ENCODE measurements at regions not wholly inside any gene's neighbourhood (a gene's known extent, or its start where the extent isn't known, plus 50 kb on each side); places are given as distances from the start of the nearest gene placed in this dataset.

DNA sequence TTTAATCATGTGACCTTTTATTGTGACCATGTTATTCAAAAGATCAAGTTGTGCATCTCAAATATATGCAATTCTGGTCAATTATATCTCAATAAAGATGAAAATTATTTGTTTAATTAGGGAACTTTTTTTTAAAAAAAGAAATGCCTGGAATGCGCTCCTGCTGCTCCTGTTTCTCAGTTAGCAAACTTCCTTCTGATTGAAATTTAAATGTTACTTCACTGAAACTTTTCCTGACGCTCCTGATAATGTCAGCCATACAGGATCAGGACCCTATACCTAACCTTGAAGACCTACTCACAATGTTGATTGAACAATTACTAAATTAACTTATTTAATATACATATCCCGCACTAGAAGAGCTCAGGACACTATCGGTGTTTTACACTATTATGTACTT lies 190.4 kb downstream of the MACC1 start:
- ChIA-PET CTCF (no interaction called here), POLR2A (no interaction called here)
- no peak for DNase-seq (ENCODE audit: extremely low spot score)
- TF ChIP-seq HDGF (IDR thresholded peaks at IDR 0.05; ENCODE audit: borderline replicate concordance) (no peak), NFRKB (IDR thresholded peaks at IDR 0.05) (no peak), ELF4 (IDR thresholded peaks at IDR 0.05) (no peak), SUZ12 (IDR thresholded peaks at IDR 0.05) (no peak), FOXM1 (IDR thresholded peaks at IDR 0.05; ENCODE audit: borderline replicate concordance) (no peak), ARNT (IDR thresholded peaks at IDR 0.05) (no peak), BHLHE40 (IDR thresholded peaks at IDR 0.05; ENCODE audit: borderline replicate concordance) (no peak), L3MBTL2 (conservative IDR thresholded peaks at IDR 0.05) (no peak), FOXA1 (IDR thresholded peaks at IDR 0.05) (no peak), FOXK2 (IDR thresholded peaks at IDR 0.05) (no peak)
- TF ChIP-seq, protein P1, sequence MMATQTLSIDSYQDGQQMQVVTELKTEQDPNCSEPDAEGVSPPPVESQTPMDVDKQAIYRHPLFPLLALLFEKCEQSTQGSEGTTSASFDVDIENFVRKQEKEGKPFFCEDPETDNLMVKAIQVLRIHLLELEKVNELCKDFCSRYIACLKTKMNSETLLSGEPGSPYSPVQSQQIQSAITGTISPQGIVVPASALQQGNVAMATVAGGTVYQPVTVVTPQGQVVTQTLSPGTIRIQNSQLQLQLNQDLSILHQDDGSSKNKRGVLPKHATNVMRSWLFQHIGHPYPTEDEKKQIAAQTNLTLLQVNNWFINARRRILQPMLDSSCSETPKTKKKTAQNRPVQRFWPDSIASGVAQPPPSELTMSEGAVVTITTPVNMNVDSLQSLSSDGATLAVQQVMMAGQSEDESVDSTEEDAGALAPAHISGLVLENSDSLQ (IDR thresholded peaks at IDR 0.05) = no peak

DNA sequence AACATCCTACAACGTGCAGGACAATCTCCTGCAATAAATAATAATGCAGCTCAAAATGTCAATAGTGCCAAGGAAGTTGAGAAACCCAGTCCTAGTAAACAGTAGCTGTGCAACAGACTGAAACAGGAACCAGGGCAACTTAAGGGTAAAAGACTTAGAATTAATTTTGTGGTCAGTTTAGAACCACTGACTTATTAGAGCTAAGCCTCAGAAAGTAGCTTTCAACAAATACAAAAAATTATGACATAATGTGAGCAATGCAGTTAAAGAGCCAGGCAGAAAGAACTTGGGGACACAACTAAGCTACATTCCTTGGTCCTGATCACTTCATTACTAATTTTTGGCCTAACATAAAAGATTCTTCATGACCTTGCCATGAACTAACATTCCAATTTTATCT lies 195.4 kb downstream of the MACC1 start:
- TF ChIP-seq ARNT (IDR thresholded peaks at IDR 0.05) = no peak
- no peak for TF ChIP-seq HDGF (IDR thresholded peaks at IDR 0.05; ENCODE audit: borderline replicate concordance)
- TF ChIP-seq, protein P1 (IDR thresholded peaks at IDR 0.05) = no peak
- TF ChIP-seq ELF4 (IDR thresholded peaks at IDR 0.05) = no peak
- TF ChIP-seq FOXA1 (IDR thresholded peaks at IDR 0.05) = no peak
- no peak for TF ChIP-seq CTBP1 (IDR thresholded peaks at IDR 0.05; ENCODE audit: borderline replicate concordance)
- no peak for TF ChIP-seq FOXM1 (IDR thresholded peaks at IDR 0.05; ENCODE audit: borderline replicate concordance)
- TF ChIP-seq NFRKB (IDR thresholded peaks at IDR 0.05) = no peak
- TF ChIP-seq SP1 (IDR thresholded peaks at IDR 0.05) = no peak
- TF ChIP-seq SUZ12 (IDR thresholded peaks at IDR 0.05) = no peak
- no peak for TF ChIP-seq TARDBP (IDR thresholded peaks at IDR 0.05)
- no peak for TF ChIP-seq LEF1 (IDR thresholded peaks at IDR 0.05; ENCODE audit: borderline replicate concordance)
- TF ChIP-seq ZNF384 (IDR thresholded peaks at IDR 0.05) = no peak
- TF ChIP-seq L3MBTL2 (conservative IDR thresholded peaks at IDR 0.05) = no peak
- TF ChIP-seq BHLHE40 (IDR thresholded peaks at IDR 0.05; ENCODE audit: borderline replicate concordance) = no peak
- TF ChIP-seq FOXK2 (IDR thresholded peaks at IDR 0.05) = no peak
- DNase-seq (ENCODE audit: extremely low spot score) = no peak
- POLR2A ChIA-PET = no interaction called here
- CTCF ChIA-PET = no interaction called here

DNA sequence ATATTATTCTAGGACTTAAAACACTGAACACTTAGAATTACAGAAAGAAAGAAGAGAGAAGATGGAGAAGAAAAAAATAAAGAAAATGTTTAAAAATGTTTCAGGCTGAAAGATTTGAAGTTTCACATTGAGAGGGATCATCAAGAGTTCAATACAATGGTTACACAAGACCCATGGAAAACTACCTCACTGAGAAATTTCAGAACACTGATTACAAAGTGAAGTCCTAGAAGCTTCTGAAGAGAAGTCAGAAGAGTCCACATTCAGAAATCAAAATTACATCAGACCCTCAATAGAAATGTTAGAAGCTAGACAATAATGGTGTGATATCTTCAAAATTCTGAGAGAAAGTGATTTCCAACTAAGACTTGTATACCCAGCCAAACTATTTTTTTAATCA lies 196.1 kb downstream of the MACC1 start:
- ChIA-PET POLR2A (no interaction called here), CTCF (no interaction called here)
- TF ChIP-seq TARDBP (IDR thresholded peaks at IDR 0.05) (no peak), SUZ12 (IDR thresholded peaks at IDR 0.05) (no peak), CTBP1 (IDR thresholded peaks at IDR 0.05; ENCODE audit: borderline replicate concordance) (no peak), FOXK2 (IDR thresholded peaks at IDR 0.05) (no peak), BHLHE40 (IDR thresholded peaks at IDR 0.05; ENCODE audit: borderline replicate concordance) (no peak), ELF4 (IDR thresholded peaks at IDR 0.05) (no peak), FOXM1 (IDR thresholded peaks at IDR 0.05; ENCODE audit: borderline replicate concordance) (no peak), NFRKB (IDR thresholded peaks at IDR 0.05) (no peak), FOXA1 (IDR thresholded peaks at IDR 0.05) (no peak), ARNT (IDR thresholded peaks at IDR 0.05) (no peak), HDGF (IDR thresholded peaks at IDR 0.05; ENCODE audit: borderline replicate concordance) (no peak), LEF1 (IDR thresholded peaks at IDR 0.05; ENCODE audit: borderline replicate concordance) (no peak), SP1 (IDR thresholded peaks at IDR 0.05) (no peak)
- TF ChIP-seq, protein P1 (IDR thresholded peaks at IDR 0.05) = no peak

DNA sequence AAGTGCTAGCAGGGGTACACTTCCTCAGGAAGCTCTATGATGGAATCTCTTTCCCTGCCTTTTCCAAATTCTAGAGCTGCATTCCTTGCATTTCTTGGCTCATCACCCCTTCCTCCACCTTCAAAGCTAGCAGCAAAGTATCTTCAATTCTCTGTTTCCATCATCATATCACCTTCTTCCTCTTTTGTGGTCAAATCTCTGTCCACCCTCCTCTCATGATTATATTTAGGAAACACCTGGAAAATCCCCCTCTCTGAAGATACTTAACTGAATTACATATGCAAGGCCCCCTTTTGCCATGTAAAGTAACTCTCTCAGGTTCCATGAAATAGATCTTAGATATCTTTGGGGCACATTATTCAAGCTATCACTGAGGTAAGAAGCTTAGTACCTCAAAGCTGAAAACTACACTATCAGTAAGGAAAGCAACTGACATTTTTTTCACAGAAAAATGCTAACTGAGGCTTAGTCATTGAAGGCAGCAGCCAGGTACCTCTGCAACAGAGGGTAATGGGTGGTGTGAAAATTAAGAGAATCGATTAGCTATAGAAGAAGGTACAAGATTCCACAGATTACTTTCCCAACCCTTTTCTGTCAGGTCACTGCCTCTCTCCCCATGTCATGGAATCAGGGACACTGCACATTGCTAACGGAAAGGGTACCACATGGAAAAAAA lies 197.3 kb downstream of the MACC1 start:
- CTCF ChIA-PET = no interaction called here
- no peak for DNase-seq (ENCODE audit: extremely low spot score)
- POLR2A ChIA-PET = no interaction called here
- TF ChIP-seq LEF1 (IDR thresholded peaks at IDR 0.05; ENCODE audit: borderline replicate concordance) (no peak), ELF4 (IDR thresholded peaks at IDR 0.05) (no peak), BHLHE40 (IDR thresholded peaks at IDR 0.05; ENCODE audit: borderline replicate concordance) (no peak), L3MBTL2 (conservative IDR thresholded peaks at IDR 0.05) (no peak), CTBP1 (IDR thresholded peaks at IDR 0.05; ENCODE audit: borderline replicate concordance) (no peak), HDGF (IDR thresholded peaks at IDR 0.05; ENCODE audit: borderline replicate concordance) (no peak), FOXA1 (IDR thresholded peaks at IDR 0.05) (no peak), NFRKB (IDR thresholded peaks at IDR 0.05) (no peak), FOXM1 (IDR thresholded peaks at IDR 0.05; ENCODE audit: borderline replicate concordance) (no peak), FOXK2 (IDR thresholded peaks at IDR 0.05) (no peak), SUZ12 (IDR thresholded peaks at IDR 0.05) (no peak), ZNF384 (IDR thresholded peaks at IDR 0.05) (no peak), ARNT (IDR thresholded peaks at IDR 0.05) (no peak)
- TF ChIP-seq, protein P1 (IDR thresholded peaks at IDR 0.05) = no peak

More for the DNA sequence above, 196.1 kb downstream of the MACC1 start:
- DNase-seq (ENCODE audit: extremely low spot score) = no peak

DNA sequence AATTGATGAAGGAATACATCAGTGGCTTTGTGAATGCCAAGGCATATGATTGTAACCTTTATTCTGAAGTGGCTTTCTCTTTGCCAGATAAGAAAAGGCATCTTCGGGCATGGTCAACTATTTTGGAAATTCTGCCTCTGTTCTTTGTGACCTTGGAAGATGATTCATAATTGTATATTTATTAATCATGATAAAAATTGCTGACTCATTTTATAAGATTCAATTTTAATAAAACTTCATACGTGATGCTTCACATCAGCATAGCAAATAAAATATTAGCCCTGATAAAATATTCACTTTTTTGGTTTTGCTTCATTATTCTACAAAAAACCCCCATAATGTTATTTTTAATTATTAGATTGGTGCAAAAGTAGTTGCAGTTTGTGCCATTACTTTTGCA lies 200.5 kb downstream of the MACC1 start:
- POLR2A ChIA-PET = no interaction called here
- TF ChIP-seq NFRKB (IDR thresholded peaks at IDR 0.05) = no peak
- TF ChIP-seq, protein P1 (IDR thresholded peaks at IDR 0.05) = no peak
- TF ChIP-seq TARDBP (IDR thresholded peaks at IDR 0.05) = no peak
- no peak for TF ChIP-seq BHLHE40 (IDR thresholded peaks at IDR 0.05; ENCODE audit: borderline replicate concordance)
- TF ChIP-seq ZNF384 (IDR thresholded peaks at IDR 0.05) = no peak
- TF ChIP-seq SUZ12 (IDR thresholded peaks at IDR 0.05) = no peak
- no peak for TF ChIP-seq L3MBTL2 (conservative IDR thresholded peaks at IDR 0.05)
- no peak for TF ChIP-seq FOXM1 (IDR thresholded peaks at IDR 0.05; ENCODE audit: borderline replicate concordance)
- TF ChIP-seq ARNT (IDR thresholded peaks at IDR 0.05) = no peak
- TF ChIP-seq CTBP1 (IDR thresholded peaks at IDR 0.05; ENCODE audit: borderline replicate concordance) = no peak
- CTCF ChIA-PET = no interaction called here
- no peak for DNase-seq (ENCODE audit: extremely low spot score)

Measured in HEK293T (cell line).